ENCODE measurements at regions not wholly inside any gene's neighbourhood (a gene's known extent, or its start where the extent isn't known, plus 50 kb on each side); places are given as distances from the start of the nearest gene placed in this dataset.
A peak's percentile ranks its signal among the peaks of the same experiment; 100 is the strongest.
"Not testable (repeated sequence)": the region's sequence is repeated elsewhere in the genome, so short reads cannot be mapped to it uniquely, and the experiment has no call there.

GRCh38 chr3:181213347-181213746 lies 223.8 kb upstream of the DNAJC19 start:
- DNase-seq = no peak

GRCh38 chr3:181212271-181212670 lies 222.7 kb upstream of the DNAJC19 start:
- DNase-seq = no peak

DNA sequence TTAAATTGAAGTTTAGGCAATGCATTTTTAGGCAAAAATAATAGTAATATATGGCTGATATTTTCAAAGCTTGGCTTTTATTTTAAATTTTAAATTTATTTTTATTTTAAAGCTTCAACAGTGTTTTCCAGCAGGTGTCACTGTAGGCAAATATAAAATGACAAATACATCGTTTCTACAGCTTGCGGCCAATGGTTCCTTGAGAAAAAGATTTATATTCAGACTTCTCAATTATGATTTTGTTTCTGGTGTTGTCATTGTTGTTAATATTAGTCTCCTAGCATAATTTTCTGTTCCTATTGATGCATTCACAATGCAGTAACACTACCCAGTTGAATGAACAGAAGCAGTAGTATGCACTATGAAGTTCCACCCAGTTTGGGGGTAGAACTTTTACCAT lies 220.7 kb upstream of the DNAJC19 start:
- no peak for DNase-seq

- DNase-seq = no peak
These were observed 200.0 kb upstream of the DNAJC19 start for GRCh38 chr3:181189556-181189955.

DNA sequence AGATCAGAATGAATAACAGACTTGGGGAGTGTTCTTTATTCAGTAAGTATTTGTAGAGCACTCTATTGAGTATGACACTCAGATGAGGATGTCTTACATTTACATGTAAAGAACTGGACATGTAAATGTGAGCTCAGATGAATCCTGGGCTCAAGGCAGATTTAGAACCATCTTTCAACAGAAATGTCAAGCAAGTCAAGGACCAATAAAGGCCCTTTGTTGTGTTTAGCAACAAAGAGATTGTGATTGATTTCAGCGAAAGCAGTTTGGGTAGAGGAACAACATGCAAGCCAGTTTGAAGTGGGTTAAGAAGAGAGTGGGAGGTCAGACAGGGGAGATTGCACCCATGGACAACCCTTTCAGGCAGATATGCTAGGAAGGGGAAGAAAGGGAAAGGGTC lies 194.2 kb upstream of the DNAJC19 start:
- DNase-seq = no peak

GRCh38 chr3:181183057-181183456 lies 193.5 kb upstream of the DNAJC19 start:
- not testable (repeated sequence) for DNase-seq

DNA sequence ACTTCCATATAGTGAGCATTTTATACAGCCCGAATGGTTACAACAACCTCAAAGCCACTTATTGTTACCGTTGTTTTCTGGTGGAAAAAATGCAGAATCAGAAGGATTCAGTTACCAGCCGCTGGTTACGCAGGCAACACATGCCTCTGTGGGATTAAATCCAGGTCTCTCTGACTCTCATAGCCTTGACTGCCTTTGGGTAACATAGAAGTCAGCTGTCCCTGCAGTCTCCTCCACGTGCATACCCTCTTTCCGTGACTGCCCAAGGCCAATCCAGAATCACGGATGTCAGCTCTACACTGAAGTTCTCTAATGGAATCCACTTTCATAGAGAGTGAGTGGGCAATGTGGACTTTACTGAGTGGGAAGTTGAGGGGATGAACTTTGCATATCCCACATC lies 189.5 kb upstream of the DNAJC19 start:
- no peak for DNase-seq

GRCh38 chr3:181176601-181177000 lies 187.1 kb upstream of the DNAJC19 start:
- DNase-seq = peak; percentile 14

- DNase-seq = no peak
These were observed 185.2 kb upstream of the DNAJC19 start for GRCh38 chr3:181174676-181175233.

DNA sequence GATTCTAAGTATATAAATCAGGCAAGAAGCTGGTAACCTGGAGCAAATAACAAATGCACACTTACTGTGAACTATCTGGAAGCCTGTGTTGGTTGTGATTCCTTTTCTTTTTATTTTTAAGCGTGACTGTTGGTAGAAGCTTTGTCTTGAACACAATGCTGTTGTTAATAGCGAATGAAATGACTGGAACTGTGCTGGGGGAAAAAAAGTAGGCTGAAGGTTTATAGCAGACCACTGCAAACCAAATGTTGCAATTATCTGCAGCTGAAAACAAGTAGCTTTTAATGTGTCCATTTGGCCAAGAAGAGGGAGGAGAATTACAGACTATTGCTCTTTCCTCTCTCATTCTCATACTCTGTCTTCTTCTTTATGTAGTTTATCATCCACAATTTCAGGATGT lies 184.5 kb upstream of the DNAJC19 start:
- DNase-seq = no peak

- DNase-seq = no peak
These were observed 183.7 kb upstream of the DNAJC19 start for GRCh38 chr3:181173227-181173626.

GRCh38 chr3:181134873-181135272 lies 145.3 kb upstream of the DNAJC19 start:
- DNase-seq = no peak

DNA sequence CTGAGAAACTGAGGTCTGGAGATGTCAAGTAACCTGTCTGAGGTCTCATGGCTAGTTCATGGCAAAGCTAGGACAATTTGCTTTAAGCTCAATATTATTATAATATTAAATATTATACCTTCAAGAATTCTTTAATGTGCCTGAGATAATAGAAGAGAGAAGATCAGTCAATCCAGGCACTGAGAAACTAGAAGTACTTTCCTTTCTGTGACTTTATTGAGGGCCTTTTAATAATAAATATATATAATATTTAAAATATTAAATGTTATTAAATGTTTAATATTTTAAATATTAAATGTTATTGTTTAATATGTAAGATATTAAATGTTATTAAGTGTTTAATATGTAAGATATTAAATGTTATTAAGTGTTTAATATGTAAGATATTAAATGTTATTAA lies 144.3 kb upstream of the DNAJC19 start:
- no peak for DNase-seq

DNA sequence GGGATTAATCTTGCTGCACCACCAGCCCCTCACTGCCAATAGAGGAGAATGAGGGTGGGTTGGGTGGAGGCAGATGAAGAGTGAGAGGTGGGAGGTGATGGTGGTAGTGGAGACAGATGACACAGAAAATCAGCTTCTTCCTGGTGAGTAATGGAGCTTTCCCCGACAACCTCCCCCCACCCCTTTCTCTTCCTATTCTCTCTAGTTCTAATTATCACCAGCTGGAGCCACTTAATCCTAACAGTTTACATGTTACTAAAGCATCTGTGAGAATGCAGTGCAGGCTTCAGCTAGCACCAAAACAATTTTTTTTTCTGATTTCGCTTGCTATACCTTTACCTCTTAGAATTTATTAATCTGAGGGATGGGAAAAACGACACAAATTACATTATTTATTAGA lies 116.1 kb upstream of the DNAJC19 start:
- DNase-seq = no peak

DNA sequence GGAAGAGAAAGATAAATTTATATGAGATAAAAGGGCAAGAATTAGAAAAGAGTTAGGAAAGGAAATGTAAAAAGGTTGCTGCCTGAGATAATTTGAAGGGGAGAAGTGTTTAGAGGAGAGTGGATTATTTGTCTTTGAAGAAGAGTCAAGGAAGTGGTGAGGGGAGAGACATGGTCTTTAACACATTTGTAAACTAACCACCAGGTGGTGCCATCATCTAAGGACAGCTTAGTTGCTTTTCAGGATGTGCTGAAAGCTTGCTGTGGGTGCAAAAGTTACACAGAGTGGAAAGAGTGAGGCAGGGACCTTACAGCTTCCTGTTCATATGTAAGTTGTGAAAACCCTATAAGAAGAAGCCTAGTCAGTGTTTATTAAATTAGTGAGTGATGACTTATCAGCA lies 114.1 kb upstream of the DNAJC19 start:
- DNase-seq = no peak

DNA sequence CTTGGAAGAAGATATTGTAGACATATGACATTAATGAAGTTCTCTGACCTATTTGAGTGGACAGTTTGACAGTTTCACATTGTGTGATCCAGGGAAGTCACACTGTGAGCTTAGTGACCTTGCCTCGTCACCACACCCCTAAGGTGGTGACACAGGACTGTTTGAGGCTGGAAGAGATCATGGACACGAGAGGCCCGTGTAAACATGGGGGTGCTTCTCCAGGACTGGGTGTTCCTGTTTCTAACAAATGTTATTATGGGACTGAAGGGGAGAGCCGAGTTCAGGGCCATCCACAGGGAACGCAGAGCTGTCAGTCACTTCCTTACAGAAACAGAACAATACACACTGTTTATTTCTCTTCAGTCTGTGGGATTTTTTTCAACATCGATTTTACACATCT lies 96.5 kb upstream of the DNAJC19 start:
- no peak for DNase-seq

- DNase-seq = no peak
These were observed 92.4 kb upstream of the DNAJC19 start for GRCh38 chr3:181081930-181082329.

GRCh38 chr3:181076558-181076957 lies 87.0 kb upstream of the DNAJC19 start:
- DNase-seq = no peak

- DNase-seq = no peak
These were observed 85.6 kb upstream of the DNAJC19 start for GRCh38 chr3:181075098-181075497.

DNA sequence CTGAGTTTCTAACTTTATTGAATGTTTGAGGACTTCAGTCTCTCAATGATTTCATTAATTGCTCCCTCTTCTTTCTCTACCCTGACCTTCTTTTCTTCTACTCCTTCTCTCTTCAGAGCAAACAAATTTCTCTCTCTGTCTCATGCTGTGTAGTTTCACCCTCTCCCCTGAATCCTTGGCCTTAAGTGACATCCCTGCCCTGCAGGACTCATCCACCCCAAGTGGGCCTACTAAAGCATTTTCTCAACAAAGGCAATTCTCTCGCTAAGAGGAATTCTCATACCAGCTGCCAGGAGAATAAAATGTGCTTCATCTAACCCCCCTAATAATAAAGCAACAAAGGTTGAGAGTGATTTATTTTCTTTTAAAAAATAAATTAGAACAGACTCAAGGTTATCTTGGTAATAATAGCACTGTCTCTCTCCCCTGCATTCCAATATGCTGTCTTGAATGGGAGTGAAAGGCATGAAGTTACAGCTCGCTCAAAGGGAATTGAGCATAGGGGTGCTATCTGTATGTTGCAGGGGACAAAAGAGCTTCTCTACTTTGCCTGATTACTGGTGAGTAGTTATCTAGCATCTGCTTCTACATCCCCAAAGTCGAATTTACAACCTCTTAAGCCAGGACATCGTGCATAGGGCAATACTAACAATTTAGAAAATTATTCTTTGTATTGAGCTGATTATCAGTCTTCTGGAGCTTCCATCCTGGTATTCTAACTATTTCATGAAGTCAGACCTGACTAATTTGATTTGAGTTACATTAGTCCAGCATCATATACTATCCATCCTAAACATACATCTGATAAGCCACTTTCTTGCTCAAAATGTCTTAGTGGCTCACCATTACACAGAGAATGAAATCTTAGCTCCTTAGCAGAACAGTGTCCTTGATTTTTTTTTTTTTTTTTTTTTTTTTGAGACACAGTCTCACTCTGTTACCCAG lies 76.9 kb upstream of the DNAJC19 start:
- DNase-seq = no peak

GRCh38 chr3:181056136-181056732 lies 66.7 kb upstream of the DNAJC19 start:
- DNase-seq = no peak

- no peak for DNase-seq
These were observed 65.0 kb upstream of the DNAJC19 start for GRCh38 chr3:181054538-181054937.

- no peak for DNase-seq
These were observed 62.7 kb upstream of the DNAJC19 start for GRCh38 chr3:181052256-181052655.

DNA sequence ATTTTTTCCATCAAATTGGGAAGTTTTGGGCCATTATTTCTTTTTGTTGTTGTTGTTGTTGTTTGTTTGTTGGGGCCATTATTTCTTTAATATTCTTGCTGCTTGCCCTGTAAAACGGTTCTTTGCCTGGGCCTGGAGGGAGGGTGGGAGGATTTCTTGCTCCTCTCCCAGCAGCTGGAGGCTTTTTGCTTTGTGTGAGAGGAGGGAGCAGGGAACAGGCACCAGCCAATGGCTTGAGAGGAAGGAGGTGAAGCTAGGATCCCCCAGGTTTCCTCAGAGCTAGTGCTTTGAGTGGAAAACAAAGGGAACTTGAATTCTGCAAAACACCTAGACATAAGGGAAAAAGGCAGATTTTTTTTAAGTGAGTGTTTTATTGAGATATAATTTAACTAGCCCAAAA lies 61.2 kb upstream of the DNAJC19 start:
- no peak for DNase-seq

Data from CD4-positive, alpha-beta T cell treated with Interleukin-12 subunit alpha and Interleukin-12 subunit beta, for 1 hour (primary cell).